GM12892 (cell line): ENCODE measurements at regions not wholly inside any gene's neighbourhood (a gene's known extent, or its start where the extent isn't known, plus 50 kb on each side); places are given as distances from the start of the nearest gene placed in this dataset.
"Not testable (repeated sequence)": the region's sequence is repeated elsewhere in the genome, so short reads cannot be mapped to it uniquely, and the experiment has no call there.

Experiments used
- DNase-seq: peaks from one replicate; pipeline ENCODE4 v3.0.0; 2011; ENCODE audit not compliant: insufficient read length
- FAIRE-seq: peaks from 2 replicates; lab custom pipeline; 2011; peaks lifted over from hg19 to GRCh38; lab: Jason Lieb, UNC
- POLR2A ChIP-seq: IDR thresholded peaks from 2 replicates; pipeline ENCODE4 v1.6.1; 2011; ENCODE audit warnings: low read depth, low read length, control low read depth
- POLR2AphosphoS5 ChIP-seq: IDR thresholded peaks from 2 replicates; pipeline ENCODE4 v1.6.1; 2011; ENCODE audit warnings: low read depth, low read length, control low read depth
- TAF1 ChIP-seq: IDR thresholded peaks from 2 replicates; pipeline ENCODE4 v1.6.1; 2011; ENCODE audit warnings: low read depth, mild to moderate bottlenecking, control low read depth, low read length, borderline replicate concordance

DNA sequence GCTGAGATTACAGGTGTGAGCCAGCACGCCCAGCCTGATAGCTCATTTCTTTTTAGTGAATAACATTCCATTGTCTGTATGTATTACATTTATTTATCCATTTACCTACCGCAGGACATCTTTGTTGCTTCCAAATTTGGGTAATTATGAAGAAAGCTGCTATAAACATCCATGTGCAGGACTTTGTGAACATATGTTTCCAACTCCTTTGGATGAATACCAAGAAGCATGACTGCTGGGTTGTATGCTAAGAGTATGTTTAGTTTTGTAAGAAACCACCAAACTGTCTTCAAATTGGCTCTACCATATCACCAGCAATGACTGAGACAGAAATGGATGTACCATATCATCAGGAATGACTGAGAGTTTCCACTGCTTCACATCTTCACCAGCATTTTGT is 200.2 kb upstream of the TMEM196 start:
- TF ChIP-seq POLR2AphosphoS5 (no peak), TAF1 (no peak), POLR2A (no peak)
- DNase-seq, result no peak
- FAIRE-seq, result no peak

DNA sequence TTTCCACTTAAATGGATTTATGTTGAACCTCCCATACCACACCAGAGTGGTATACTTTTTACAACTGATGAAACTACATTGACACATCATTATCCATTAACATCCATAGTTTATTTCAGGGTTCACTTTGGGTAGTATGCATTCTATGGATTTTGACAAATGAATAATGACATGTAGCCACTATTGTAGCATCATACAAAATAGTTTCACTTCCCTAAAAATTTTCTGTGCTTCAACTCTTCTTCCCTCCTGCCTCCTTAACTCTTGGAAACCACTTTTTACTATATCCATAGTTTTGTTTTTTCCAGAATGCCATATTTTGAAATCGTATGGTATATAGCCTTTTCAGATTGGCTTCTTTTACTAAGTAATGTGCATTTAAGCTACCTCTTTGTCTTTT is 199.5 kb upstream of the TMEM196 start:
- DNase-seq, result no peak
- no peak for FAIRE-seq
- no peak for TF ChIP-seq POLR2A

DNA sequence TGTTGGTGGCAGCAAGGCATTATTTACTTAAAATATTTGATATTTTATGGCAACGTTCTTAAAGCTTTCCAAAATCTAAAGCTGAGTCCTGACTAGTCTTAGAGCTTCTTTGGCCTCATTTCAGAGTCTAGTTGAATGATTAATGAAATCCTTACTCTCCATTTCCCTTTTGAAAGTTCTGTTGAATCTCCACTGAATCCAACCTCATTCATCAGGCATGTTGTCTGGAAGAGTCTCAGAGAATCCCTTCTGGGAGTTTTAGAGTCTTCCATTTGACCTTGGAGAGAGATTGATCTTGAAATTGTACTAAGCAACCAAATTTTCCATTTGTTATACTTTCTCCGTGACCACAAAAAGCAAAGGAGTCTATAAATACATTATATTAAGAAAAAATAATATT is 198.5 kb upstream of the TMEM196 start:
- FAIRE-seq (no peak), DNase-seq (no peak)
- TF ChIP-seq TAF1 (no peak), POLR2AphosphoS5 (no peak)

DNA sequence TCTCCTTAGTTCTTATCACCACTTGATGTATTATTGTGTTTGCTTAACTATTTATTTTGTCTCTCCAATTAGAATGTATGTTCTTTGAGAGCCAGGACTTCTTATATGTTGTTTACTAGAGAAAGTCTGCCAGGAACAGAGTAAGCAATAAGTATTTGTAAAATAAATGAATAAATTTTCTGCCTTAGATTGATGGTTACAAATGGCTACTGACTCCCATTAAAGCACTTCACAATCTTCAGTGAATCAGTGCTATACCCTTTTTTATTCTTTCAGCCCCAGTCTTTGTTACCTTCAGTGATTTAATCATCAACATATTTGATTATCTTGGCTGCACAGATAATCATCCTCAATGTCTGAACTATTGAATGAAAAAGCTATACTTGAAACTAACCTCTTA is 197.1 kb upstream of the TMEM196 start:
- no peak for TF ChIP-seq POLR2A
- TF ChIP-seq POLR2AphosphoS5, result no peak
- TF ChIP-seq TAF1, result no peak
- no peak for DNase-seq
- FAIRE-seq, result no peak

DNA sequence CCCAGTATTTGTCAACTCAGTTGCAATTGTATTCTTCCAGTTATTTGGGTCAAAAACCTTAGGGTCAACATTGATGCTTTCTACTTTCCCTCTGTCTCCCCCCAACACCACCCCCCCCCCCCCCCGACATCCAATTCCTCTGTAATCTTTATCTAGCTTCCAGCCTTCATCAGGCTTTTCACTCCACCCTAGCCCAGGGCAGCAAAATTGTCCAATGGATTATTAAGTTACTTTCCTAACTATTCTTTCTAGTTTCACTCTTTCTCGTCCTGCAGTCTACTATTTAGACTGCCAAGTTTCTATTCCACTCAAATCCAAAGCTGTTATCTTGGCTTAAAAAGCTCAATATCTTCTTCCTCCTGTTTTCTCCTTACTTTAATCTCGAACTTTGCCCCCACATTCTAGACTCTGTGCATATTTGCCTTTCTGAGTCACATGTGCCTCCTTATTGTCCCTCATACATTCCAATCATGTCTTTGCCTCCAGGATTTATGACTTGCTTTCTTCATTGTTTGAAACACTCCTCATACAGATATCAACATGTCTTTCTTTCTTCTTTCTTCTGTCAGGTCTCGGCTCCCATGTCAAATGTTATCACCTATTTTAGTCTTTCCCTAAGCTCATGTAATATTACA is 196.6 kb upstream of the TMEM196 start:
- no peak for TF ChIP-seq POLR2A
- TF ChIP-seq POLR2AphosphoS5, result no peak
- no peak for TF ChIP-seq TAF1
- FAIRE-seq (no peak), DNase-seq (no peak)

DNA sequence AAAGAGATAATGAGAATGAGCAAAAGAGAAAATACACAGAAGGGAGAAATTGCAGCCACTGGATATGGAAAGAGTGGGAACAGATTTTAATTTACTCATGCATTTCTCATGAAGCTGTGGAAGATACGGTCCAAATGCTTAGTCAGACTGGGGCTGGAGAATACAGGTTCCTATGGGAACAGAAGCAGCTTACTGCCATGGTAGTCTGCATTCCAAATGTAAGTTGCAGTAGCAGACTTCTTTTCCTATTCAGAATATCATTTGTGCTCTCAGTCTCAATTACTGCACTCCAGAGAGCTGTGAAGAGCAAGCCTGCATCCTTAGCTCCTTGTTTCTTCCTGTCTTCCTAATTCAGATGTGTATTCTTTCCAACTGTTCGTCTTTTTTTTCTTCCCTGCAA is 190.8 kb upstream of the TMEM196 start:
- TF ChIP-seq POLR2AphosphoS5, result no peak
- no peak for TF ChIP-seq POLR2A
- no peak for TF ChIP-seq TAF1
- FAIRE-seq (no peak), DNase-seq (no peak)

DNA sequence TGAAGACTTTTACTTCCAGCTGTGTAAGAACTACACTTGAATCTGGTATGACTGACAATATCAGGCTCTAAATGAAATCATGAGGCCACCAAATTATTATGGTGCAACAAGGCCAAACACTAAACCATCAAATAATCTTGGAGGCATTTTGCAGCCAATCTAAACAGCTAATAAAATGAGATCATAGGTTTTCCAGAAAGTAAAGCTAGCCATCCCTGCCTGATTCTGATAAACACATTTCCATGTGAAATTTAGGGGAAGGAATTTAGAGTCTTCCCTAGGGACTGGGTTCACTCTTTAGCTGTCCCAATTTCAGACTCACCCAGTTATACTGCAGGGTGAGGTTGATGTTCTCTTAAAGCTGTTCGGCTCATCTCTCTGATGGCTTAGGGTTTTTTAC is 190.3 kb upstream of the TMEM196 start:
- TF ChIP-seq POLR2AphosphoS5 (no peak), TAF1 (no peak), POLR2A (no peak)
- DNase-seq (no peak), FAIRE-seq (no peak)

DNA sequence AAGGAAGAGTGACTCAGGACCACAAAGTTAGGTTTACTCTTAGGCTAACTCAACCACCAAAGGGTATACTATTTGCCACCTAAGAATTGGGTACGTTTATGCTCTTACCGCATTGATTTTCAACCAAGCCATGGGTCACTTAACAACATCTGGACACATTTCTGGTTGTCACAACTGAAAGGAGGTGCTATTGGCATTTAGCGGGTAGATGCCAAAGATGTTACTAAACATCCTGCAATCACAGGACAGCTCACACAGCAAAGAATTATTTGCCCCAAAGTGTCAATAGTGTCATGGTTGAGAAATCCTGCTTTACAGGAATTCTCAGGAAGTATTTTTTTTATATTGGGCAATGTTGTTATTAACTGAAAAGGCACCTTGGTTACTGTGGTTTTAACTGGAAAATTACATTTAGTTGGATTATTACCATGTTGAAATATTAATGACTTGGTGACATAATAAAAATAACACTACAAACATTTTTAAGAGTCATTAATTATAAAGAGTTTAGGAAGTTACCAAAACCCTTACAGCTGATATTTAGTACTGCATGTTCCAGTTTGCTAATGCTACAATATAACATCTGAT is 185.0 kb upstream of the TMEM196 start:
- no peak for DNase-seq
- no peak for FAIRE-seq
- TF ChIP-seq TAF1, result no peak
- no peak for TF ChIP-seq POLR2AphosphoS5
- no peak for TF ChIP-seq POLR2A

DNA sequence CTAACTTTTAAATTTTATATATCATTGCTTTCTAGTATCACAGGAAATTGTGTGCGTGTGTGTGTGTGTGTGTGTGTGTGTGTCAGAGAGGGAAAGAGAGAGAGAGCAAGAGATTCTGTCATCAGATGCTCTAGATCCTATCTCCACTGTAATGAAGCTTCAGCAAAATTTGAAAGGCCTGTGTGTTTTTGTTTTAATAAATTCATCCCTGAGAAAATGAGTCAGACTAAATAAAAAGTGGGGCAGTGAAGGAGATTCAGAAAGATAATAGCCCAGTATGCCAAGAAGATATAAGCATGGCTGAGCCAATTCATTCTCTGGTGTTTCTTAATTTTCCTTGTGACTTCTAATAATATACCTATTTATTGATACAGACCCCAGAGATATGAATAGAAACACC is 184.2 kb upstream of the TMEM196 start:
- TF ChIP-seq POLR2A, result no peak
- no peak for TF ChIP-seq TAF1
- no peak for TF ChIP-seq POLR2AphosphoS5
- DNase-seq, result no peak
- no peak for FAIRE-seq

DNA sequence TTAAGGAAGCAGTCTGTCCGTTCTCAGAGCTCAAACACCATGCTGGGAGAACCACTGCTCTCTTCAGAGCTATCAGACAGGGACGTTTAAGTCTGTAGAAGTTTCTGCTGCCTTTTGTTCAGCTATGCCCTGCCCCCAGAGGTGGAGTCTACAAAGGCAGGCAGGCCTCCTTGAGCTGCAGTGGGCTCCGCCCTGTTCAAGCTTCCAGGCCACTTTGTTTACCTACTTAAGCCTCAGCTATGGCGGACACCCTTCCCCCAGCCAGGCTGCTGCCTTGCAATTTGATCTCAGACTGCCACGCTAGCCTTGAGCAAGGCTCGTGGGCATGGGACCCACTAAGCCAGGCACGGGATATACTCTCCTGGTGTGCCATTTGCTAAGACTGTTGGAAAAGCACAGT is 180.7 kb upstream of the TMEM196 start:
- not testable (repeated sequence) for DNase-seq, FAIRE-seq

DNA sequence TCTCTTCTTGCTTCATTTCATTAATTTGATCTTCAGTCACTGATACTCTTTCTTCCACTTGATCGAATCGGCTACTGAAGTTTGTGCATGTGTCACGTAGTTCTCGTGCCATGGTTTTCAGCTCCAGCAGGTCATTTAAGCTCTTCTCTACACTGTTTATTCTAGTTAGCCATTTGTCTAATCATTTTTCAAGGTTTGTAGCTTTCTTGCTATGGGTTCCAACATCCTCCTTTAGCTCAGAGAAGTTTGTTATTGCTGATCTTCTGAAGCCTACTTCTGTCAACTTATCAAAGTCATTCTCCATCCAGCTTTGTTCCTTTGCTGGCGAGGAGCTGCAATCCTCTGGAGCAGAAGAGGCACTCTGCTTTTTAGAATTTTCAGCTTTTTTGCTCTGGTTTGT is 180.0 kb upstream of the TMEM196 start:
- FAIRE-seq, DNase-seq: not testable (repeated sequence)

DNA sequence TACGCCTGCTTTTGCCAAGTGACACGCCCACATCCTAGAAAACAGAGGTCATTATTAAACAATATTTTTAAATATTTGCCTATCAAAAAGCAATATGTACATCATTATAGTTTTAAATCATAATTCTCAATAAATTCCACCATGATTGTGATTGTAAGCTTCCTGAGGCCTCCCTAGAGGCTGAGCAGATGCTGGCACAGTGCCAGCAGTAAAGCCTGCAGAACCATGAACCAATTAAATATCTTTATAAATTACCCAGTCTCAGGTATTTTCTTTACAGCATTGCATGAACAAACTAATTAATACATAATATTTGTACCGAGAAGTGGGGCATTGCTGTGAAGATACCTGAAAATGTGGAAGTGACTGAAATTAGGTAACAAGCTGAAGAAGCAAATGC is 174.7 kb upstream of the TMEM196 start:
- FAIRE-seq (no peak), DNase-seq (no peak)
- TF ChIP-seq POLR2AphosphoS5 (no peak), TAF1 (no peak), POLR2A (no peak)
